ENCODE measurements at regions not wholly inside any gene's neighbourhood (a gene's known extent, or its start where the extent isn't known, plus 50 kb on each side); places are given as distances from the start of the nearest gene placed in this dataset.
"Not testable (repeated sequence)": the region's sequence is repeated elsewhere in the genome, so short reads cannot be mapped to it uniquely, and the experiment has no call there.

DNA sequence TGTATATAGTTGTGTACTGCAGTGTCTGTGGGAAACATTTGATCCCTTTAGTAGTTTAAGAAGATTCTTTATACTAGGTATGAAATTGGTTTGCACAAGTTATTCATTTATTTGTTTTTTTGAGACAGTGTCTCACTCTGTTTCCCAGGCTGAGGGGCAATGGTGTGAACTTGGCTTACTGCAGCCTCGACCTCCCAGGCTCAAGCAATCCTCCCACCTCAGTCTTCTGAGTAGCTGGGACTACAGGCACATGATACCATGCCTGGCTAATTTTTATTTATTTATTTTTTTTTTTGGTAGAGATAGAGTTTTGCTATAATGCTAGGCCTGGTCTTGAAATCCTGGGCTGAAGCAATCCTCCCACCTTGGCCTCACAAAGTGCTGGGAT lies 209.4 kb downstream of the RASSF9 start:
- H3K36me3 Mint-ChIP-seq (ENCODE audit: low read depth, unreplicated experiment) = no peaks in the 10 kb centered on the region
- no peaks in the 10 kb centered on the region for H3K27me3 Mint-ChIP-seq (ENCODE audit: unreplicated experiment)
- H3K4me1 Mint-ChIP-seq (ENCODE audit: unreplicated experiment) = peaks cover 3% of the 10 kb centered on the region
- TF ChIP-seq, protein P1, sequence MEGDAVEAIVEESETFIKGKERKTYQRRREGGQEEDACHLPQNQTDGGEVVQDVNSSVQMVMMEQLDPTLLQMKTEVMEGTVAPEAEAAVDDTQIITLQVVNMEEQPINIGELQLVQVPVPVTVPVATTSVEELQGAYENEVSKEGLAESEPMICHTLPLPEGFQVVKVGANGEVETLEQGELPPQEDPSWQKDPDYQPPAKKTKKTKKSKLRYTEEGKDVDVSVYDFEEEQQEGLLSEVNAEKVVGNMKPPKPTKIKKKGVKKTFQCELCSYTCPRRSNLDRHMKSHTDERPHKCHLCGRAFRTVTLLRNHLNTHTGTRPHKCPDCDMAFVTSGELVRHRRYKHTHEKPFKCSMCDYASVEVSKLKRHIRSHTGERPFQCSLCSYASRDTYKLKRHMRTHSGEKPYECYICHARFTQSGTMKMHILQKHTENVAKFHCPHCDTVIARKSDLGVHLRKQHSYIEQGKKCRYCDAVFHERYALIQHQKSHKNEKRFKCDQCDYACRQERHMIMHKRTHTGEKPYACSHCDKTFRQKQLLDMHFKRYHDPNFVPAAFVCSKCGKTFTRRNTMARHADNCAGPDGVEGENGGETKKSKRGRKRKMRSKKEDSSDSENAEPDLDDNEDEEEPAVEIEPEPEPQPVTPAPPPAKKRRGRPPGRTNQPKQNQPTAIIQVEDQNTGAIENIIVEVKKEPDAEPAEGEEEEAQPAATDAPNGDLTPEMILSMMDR (IDR thresholded peaks at IDR 0.05; ENCODE audit: unreplicated experiment) = no peak
- no peak overlapping the region for H3K27ac Mint-ChIP-seq (ENCODE audit: unreplicated experiment)
- H3K9me3 Mint-ChIP-seq (ENCODE audit: unreplicated experiment) = no peaks in the 10 kb centered on the region
- no peak overlapping the region for H3K4me3 Mint-ChIP-seq (ENCODE audit: unreplicated experiment)
- DNase-seq (ENCODE audit: low spot score) = no peak

DNA sequence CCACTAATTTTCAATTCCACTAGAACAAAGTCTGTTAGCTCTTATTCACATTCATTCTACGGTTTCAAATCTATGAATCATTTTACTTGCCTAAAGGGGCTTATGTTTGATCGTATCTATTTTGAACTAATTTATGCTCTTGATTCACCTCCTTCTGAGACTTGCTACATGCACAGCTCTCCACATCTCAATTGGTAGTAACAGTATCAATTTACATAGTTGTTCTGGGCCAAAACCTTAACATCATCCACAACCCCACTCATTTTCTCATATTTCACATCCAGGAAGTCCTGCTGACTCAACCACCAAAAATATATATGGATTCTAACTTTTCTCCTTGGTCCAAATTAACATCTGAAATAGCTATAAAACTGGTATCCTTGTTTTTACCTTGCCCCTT lies 208.6 kb downstream of the RASSF9 start:
- Mint-ChIP-seq H3K27ac (ENCODE audit: unreplicated experiment) (no peak overlapping the region), H3K36me3 (ENCODE audit: low read depth, unreplicated experiment) (no peaks in the 10 kb centered on the region), H3K4me1 (ENCODE audit: unreplicated experiment) (peaks cover 6% of the 10 kb centered on the region), H3K9me3 (ENCODE audit: unreplicated experiment) (no peaks in the 10 kb centered on the region), H3K27me3 (ENCODE audit: unreplicated experiment) (no peaks in the 10 kb centered on the region), H3K4me3 (ENCODE audit: unreplicated experiment) (no peak overlapping the region)
- TF ChIP-seq, protein P1 (IDR thresholded peaks at IDR 0.05; ENCODE audit: unreplicated experiment) = no peak
- DNase-seq (ENCODE audit: low spot score) = no peak

DNA sequence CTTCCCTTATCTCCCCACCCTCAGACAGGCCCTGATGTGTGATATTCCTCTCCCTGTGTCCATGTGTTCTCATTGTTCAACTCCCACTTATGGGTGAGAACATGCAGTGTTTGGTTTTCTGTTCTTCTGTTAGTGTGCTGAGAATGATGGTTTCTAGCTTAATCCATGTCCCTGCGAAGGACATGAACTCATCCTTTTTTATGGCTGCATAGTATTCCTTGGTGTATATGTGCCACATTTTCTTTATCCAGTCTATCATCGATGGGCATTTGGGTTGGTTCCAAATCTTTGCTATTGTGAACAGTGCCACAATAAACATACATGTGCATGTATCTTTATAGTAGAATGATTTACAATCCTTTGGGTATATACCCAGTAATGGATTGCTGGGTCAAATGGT lies 207.6 kb downstream of the RASSF9 start:
- H3K27me3 Mint-ChIP-seq (ENCODE audit: unreplicated experiment); H3K4me3 Mint-ChIP-seq (ENCODE audit: unreplicated experiment); H3K27ac Mint-ChIP-seq (ENCODE audit: unreplicated experiment); H3K9me3 Mint-ChIP-seq (ENCODE audit: unreplicated experiment); H3K36me3 Mint-ChIP-seq (ENCODE audit: low read depth, unreplicated experiment); H3K4me1 Mint-ChIP-seq (ENCODE audit: unreplicated experiment); DNase-seq (ENCODE audit: low spot score): not testable (repeated sequence)

GRCh38 chr12:85630851-85631250 lies 205.4 kb downstream of the RASSF9 start:
- H3K4me1 Mint-ChIP-seq (ENCODE audit: unreplicated experiment) = peaks cover 6% of the 10 kb centered on the region
- no peaks in the 10 kb centered on the region for H3K9me3 Mint-ChIP-seq (ENCODE audit: unreplicated experiment)
- no peaks in the 10 kb centered on the region for H3K27me3 Mint-ChIP-seq (ENCODE audit: unreplicated experiment)
- TF ChIP-seq, protein P1 (IDR thresholded peaks at IDR 0.05; ENCODE audit: unreplicated experiment) = no peak
- no peak overlapping the region for H3K4me3 Mint-ChIP-seq (ENCODE audit: unreplicated experiment)
- H3K36me3 Mint-ChIP-seq (ENCODE audit: low read depth, unreplicated experiment) = no peaks in the 10 kb centered on the region
- DNase-seq (ENCODE audit: low spot score) = no peak
- H3K27ac Mint-ChIP-seq (ENCODE audit: unreplicated experiment) = no peak overlapping the region

DNA sequence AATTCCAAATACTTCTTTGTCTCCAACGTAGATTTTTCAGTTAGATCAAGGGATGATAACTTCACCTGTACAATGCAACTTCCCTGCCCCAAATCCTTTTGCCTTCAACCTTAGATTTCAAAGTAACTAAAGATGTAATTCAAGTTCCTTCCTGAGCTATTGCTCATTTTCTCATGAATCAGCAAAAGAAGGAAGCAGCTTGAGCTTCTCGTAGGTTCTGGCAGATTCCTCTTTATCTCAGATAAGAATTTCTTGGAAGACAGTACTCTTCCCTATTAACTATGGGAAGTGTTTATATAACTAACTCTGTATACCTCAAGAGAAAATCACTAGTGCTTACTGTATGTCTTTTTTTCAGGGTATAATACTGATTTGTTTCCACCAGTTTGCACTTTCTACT lies 203.8 kb downstream of the RASSF9 start:
- no peak for DNase-seq (ENCODE audit: low spot score)
- H3K4me1 Mint-ChIP-seq (ENCODE audit: unreplicated experiment) = peaks cover 3% of the 10 kb centered on the region
- H3K27ac Mint-ChIP-seq (ENCODE audit: unreplicated experiment) = no peak overlapping the region
- no peak overlapping the region for H3K4me3 Mint-ChIP-seq (ENCODE audit: unreplicated experiment)
- H3K36me3 Mint-ChIP-seq (ENCODE audit: low read depth, unreplicated experiment) = no peaks in the 10 kb centered on the region
- TF ChIP-seq, protein P1 (IDR thresholded peaks at IDR 0.05; ENCODE audit: unreplicated experiment) = no peak
- H3K27me3 Mint-ChIP-seq (ENCODE audit: unreplicated experiment) = no peaks in the 10 kb centered on the region
- H3K9me3 Mint-ChIP-seq (ENCODE audit: unreplicated experiment) = no peaks in the 10 kb centered on the region

DNA sequence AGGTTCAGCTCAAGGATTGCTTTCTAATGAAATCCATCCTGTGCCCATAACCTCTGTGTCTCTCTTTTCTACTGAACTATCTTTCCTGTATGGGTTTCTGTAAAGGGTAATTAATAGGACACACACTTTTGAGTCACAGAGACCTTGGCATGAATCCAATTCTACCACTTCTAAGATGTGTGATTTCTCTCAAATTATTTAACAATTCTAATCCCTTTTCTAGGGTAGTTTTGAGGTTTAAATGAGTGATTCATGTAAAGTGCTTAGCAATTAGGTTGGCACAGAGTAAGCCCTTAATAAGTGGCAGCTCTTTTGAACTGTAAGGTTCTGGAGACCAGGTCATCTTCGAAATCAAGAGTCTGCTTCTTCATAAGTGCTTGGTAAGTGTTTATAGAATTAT lies 202.7 kb downstream of the RASSF9 start:
- Mint-ChIP-seq H3K4me1 (ENCODE audit: unreplicated experiment) (peaks cover 3% of the 10 kb centered on the region), H3K27me3 (ENCODE audit: unreplicated experiment) (no peaks in the 10 kb centered on the region), H3K9me3 (ENCODE audit: unreplicated experiment) (no peaks in the 10 kb centered on the region), H3K4me3 (ENCODE audit: unreplicated experiment) (no peak overlapping the region), H3K27ac (ENCODE audit: unreplicated experiment) (no peak overlapping the region), H3K36me3 (ENCODE audit: low read depth, unreplicated experiment) (no peaks in the 10 kb centered on the region)
- TF ChIP-seq, protein P1 (IDR thresholded peaks at IDR 0.05; ENCODE audit: unreplicated experiment) = no peak
- no peak for DNase-seq (ENCODE audit: low spot score)
